ENCODE measurements at regions not wholly inside any gene's neighbourhood (a gene's known extent, or its start where the extent isn't known, plus 50 kb on each side); places are given as distances from the start of the nearest gene placed in this dataset.

DNA sequence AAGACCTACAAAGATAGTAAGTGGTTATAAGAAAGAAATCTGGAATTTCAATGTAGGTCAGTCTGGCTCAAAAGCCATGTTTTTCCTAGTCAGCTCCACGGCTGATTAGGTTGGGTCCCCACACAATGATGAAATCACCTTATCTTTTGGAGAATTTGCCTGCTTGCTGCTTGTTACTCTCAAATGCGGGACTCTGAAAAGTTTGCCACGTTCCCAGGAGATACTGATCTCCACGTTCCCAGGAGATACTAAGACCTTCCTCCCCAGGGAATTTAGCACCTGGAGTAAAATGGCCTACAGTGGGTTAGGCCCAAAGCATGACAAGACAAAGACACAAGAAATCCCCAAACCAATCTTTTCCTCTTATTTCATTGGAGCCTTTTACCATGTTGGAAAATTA is 449.6 kb downstream of the TNS1 start:
- TF ChIP-seq, protein P1, sequence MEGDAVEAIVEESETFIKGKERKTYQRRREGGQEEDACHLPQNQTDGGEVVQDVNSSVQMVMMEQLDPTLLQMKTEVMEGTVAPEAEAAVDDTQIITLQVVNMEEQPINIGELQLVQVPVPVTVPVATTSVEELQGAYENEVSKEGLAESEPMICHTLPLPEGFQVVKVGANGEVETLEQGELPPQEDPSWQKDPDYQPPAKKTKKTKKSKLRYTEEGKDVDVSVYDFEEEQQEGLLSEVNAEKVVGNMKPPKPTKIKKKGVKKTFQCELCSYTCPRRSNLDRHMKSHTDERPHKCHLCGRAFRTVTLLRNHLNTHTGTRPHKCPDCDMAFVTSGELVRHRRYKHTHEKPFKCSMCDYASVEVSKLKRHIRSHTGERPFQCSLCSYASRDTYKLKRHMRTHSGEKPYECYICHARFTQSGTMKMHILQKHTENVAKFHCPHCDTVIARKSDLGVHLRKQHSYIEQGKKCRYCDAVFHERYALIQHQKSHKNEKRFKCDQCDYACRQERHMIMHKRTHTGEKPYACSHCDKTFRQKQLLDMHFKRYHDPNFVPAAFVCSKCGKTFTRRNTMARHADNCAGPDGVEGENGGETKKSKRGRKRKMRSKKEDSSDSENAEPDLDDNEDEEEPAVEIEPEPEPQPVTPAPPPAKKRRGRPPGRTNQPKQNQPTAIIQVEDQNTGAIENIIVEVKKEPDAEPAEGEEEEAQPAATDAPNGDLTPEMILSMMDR (IDR thresholded peaks at IDR 0.05), result no peak
- TF ChIP-seq, protein P2, sequence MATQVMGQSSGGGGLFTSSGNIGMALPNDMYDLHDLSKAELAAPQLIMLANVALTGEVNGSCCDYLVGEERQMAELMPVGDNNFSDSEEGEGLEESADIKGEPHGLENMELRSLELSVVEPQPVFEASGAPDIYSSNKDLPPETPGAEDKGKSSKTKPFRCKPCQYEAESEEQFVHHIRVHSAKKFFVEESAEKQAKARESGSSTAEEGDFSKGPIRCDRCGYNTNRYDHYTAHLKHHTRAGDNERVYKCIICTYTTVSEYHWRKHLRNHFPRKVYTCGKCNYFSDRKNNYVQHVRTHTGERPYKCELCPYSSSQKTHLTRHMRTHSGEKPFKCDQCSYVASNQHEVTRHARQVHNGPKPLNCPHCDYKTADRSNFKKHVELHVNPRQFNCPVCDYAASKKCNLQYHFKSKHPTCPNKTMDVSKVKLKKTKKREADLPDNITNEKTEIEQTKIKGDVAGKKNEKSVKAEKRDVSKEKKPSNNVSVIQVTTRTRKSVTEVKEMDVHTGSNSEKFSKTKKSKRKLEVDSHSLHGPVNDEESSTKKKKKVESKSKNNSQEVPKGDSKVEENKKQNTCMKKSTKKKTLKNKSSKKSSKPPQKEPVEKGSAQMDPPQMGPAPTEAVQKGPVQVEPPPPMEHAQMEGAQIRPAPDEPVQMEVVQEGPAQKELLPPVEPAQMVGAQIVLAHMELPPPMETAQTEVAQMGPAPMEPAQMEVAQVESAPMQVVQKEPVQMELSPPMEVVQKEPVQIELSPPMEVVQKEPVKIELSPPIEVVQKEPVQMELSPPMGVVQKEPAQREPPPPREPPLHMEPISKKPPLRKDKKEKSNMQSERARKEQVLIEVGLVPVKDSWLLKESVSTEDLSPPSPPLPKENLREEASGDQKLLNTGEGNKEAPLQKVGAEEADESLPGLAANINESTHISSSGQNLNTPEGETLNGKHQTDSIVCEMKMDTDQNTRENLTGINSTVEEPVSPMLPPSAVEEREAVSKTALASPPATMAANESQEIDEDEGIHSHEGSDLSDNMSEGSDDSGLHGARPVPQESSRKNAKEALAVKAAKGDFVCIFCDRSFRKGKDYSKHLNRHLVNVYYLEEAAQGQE (IDR thresholded peaks at IDR 0.05; ENCODE audit: insufficient read depth in 1 of 2, low read depth in 2 of 2, low read length in 1 of 2), result no peak
- TF ChIP-seq POLR2AphosphoS5 (IDR thresholded peaks at IDR 0.05; ENCODE audit: low read depth, low read length), result no peak
- TF ChIP-seq TCF7L2 (IDR thresholded peaks at IDR 0.05; ENCODE audit: low read depth, low read length), result no peak

Measured in Panc1 (cell line).